Ramos (cell line): ENCODE measurements at regions not wholly inside any gene's neighbourhood (a gene's known extent, or its start where the extent isn't known, plus 50 kb on each side); places are given as distances from the start of the nearest gene placed in this dataset.

ENCODE experiments used
- in situ Hi-C: fragments of 300-500 bp; cut with MboI; formaldehyde crosslinking; loops from one replicate; pipeline ENCODE4 v1.14.3; 2022; ENCODE audit warnings: low sequenced_read_pairs; ENCODE audit not compliant: unreplicated experiment

DNA sequence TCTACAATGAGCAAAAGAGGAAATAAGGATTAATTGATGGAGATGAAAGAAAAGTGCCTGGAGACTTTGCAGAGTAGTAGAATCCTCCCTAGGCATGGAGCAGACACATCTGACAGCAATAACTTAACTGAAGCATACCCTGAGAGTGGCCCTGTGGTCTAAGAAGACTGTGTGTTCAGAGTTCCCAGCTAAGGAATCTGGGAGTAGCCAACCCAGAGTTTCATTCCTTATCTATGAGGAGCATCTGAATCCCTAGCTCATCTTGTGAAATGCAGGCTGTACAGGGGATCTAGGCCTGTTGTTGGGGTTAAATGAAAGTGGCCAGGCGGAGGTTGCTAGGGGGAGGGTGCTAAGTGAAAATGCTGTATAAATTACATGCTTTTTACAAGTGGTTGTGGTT is 233.1 kb upstream of the FBXL7 start:
- in situ Hi-C loops = no loop called here

DNA sequence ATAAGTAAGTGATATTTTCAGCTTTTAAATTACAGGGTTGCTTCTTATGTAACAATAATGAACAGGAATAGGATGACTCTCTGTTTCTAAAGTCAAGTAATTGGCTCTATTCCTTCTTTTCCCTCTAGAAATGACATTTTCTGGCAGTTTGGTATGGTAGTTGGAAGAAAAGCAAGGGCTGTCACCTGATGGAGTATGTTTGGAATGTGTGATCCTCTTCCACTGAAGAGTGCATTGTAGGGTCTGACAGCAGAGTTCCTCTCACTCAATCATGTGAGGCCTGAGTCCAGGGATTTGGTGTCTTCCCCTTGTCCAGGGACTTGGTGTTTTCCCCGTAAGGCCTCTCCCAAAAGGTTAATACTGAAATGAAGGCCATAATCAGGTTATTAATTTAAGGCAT is 233.8 kb upstream of the FBXL7 start:
- in situ Hi-C loops = no loop called here

DNA sequence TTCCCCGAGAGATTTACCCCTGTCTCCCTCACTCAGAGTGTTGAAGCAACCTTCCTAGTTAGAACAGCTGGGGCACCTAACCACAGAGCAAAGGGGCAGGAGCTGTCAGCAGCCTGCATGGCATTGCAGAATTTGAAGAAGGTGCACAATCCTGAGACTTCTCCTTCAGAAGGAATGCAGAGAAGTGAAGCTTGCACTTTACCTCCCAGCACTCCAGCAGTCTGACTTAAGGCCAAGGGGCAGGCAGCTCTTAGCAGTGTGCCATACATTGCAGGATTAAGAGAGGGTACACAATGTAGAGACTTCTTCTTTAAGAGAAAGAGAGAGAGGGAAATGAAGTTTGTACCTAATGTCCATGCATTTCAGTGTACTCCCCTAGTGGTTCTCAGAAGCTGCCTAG is 236.0 kb upstream of the FBXL7 start:
- in situ Hi-C loops = no loop called here

DNA sequence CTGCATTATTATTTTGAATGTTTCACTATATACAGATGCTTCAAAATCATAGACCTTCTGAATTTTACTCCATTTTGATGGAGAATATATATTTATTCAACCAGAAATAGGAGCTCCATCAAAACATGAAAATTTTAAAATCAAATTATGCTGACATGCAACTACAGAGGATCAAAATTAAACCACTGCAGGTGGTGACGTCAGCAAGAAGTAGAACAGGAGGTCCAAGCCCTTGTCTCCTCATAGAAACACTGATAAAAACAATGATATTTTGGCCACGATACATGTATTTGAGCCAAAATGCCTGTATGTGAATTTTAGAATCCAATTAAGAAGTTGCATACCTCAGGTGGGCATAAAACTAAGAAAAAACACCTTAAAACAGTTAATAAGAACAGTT is 236.6 kb upstream of the FBXL7 start:
- in situ Hi-C loops = no loop called here

DNA sequence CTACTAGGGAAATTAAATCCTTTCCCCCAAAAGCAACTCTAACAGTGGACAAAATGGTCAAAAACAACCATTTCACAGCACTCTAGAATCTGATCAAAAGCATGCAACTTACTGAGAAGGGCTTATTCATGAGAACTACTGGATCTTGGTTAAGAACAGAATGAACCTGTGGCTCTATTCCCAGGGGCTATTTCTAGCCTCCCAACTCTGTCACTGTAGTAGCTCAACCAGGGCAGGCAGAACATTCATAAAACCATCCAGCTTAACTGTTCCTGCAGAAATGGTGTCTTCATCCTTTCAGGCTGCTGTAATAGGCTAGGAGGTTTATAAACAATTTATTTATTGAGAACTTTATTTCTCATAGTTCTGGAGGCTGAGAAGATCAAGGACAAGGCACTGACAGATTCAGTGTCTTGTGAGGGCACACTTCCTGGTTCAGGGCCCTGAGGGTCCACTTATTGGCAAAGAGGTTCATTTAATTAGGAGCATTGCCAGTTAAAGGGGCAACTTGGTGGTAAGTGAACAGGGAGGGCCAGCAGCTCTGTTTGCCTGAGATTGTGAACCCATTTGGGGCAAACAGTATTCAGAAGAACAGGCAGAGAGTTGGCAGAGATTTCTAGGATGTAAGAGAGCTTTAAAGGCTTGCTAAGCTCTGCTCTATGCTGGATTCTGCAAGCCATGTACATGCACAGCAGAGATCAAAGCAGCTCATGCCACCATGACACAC is 238.5 kb upstream of the FBXL7 start:
- in situ Hi-C loops = no loop called here

DNA sequence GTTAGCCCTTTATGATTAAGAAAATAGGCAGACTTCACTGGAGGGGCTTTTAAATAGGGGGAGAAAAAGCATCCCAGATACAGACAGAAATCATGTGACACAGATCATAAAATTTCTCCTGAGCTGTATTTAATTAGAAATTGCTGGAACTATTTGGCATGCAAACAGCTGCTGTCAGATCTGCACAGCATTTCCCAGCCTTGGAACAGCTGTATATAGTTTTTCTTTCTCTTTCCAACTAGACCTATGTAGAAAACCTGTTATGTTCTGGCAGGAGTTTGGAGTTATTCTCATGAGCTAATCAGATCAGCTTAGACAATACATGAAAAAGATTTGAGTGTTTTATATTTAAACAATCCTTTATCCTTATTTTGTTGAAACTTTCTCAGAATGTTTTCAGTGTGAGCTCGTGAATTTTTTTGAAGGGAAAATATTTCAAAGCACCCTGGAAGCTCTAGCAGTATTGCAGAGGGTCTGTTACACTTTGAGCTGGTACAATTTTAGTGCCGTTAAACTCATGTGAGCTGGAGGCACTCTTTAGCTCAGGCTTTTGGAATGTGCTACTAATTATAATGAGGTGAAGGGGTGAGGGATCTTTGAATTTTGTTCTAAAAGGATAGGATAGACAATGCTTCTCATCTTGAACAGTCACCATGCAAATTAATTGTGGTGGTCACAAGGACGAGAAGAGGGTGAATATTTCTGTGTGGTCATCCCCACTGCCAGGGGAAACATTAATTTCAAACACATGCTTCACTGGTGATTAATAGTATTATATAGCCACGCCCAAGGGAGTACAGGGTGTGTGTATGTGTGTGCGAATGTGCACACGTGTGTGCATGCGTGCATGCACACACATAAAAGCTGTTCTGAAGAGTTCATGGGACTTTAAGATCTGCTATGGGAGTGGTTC is 239.4 kb upstream of the FBXL7 start:
- in situ Hi-C loops = no loop called here

DNA sequence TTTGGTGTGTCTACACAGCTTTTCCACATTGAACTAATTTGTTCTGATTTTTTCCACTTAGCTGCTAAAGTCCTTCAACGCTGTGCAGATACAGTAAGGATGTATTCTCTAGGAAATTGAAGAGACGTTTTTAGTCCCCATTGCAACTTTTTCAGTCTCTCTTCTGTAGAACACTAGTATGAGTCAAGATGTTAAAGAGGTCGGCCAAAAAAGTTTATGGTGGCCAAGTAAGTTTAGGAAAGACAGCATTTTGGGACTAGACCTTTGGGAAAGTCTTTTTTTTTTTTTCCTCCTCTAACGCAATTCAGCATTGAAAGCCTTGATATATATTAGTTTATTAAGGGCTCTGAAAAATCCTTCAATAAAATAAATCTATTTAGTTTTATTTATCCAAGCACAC is 243.5 kb upstream of the FBXL7 start:
- in situ Hi-C loops = no loop called here

DNA sequence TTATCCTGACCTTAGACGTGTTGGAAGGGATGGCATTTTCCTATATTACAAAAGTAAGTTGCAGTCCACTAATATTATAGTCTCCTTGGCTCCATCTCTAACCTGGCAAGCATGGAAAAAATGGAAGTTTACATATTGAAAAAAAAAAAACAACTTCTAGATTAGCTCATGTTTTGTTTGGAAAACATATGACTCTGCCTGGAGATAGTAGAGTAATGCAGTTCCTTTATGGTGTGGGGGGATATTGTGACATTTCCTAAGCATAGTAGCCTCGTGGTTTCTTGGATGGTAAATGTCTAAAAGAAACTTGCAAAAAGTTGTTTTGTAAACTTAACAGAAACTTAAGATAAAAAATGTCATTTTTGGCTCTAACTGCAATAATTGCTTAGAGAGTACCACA is 244.4 kb upstream of the FBXL7 start:
- in situ Hi-C loops = no loop called here

DNA sequence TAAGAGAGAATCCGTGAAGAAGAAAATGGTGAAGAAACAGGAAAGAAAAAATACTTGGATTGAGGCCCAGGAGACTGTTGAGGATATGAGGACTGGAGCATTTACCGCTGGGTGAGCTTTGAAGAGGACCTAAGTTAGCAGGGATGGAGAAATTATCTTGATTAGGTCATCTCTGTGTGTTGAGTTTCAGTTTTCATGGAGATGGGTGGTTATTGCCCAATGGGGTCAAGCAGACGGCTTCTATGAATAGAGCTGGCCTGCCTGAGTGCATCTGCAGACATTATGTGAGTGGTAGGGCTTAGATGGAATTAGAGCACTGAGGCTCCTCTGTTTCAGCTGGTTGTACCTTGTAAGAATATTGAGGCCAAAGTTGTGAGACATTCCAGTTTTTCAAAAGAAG is 245.4 kb upstream of the FBXL7 start:
- in situ Hi-C loops = no loop called here

DNA sequence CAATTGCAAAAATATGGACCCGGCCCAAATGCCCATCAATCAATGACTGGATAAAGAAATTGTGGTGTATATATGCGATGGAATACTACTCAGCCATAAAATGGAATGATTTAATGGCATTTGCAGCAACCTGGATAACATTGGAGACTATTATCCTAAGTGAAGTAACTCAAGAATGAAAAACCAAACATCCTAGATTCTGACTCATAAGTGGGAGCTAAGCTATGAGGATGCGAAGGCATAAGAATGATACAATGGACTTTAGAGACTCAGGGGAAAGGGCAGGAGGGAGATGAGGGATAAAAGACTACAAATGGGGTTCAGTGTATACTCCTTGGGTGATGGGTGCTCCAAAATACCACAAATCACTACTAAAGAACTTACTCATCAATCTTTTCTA is 247.6 kb upstream of the FBXL7 start:
- in situ Hi-C loops = no loop called here

DNA sequence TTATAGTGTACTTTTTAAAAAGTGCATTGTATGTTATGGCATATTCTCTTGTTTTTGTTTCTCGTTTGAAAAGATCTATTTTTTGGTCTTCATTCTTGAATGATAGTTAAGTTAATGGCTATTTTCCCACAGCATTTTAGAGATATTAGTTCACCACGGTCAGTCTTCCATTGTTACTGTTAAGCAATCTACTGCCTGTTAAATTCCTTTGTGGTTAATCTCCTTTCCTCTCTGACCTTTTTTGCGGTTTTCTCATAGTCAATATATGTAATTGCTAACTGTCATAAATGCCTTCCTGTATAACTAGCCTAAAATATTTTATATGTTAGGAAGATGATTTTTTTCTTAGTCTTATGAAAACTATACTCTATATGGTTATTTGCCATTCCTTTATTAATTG is 250.8 kb upstream of the FBXL7 start:
- in situ Hi-C loops = no loop called here

DNA sequence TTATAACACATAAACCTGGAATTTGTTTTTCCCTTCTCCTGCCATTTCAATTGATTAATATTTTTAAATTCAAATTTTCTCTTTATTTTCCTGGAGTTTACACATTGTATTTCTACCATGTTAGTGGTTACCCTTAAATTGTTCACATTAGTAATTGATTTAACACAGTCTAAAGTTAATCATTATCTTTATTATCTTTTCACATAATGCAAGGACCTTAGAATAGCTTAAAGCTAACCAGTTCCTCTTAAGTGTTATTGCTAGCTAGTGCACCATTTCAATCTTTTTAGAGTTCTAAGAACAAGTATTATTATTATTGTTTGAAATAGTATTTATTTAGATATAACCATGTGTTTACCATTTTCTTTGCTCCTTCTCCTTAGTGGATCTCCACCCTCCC is 251.2 kb upstream of the FBXL7 start:
- in situ Hi-C loops = no loop called here

DNA sequence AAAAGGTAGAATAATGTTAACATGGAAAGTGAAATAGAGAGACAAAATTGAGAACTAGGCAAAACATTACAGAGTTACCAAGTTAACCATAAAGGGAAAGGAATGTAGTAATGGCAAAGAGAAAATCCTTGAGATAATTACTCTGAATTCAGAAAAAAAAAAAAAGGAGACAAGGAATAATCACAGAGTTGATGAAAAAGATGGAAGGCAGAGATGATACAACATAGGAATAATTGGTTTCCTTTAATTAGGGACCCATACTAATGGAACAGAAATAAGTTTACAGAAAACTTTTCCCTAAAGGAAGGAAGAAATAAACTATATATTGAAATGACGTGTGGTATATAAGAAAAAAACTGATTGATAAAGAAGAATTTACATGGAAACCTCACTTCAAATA is 254.1 kb upstream of the FBXL7 start:
- in situ Hi-C loops = no loop called here

DNA sequence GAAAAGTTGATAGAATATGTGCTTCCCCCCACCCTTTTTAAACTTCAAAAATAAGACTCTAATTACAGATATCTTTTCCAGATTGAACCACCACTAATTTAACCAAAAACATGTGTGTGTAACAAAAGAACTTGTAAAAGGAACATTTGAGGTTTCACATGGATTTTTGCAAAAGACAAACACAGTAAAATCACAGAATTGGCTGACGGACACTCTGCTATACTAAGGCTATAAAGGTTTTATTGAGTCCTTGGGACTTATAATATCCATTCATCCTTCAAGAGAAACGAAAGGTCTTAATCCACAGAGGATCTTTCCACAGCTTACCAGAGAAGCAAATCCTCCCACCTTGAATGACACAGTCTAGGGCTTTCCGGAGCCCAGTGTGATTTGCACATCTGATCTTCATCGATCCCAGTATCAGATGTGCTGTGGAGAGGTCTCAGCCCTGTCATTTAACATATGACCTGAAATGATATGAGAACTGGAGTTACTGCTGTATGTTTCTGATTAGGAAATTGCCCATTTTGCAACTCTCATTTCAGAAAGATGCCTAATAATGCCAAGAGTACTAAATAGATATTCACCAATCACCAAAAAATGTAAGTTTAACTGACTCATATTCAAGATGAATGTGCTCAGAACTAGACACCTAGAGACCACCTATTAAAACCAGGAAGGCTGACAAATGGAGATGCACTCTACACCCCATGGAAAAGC is 256.5 kb upstream of the FBXL7 start:
- in situ Hi-C loops = no loop called here

DNA sequence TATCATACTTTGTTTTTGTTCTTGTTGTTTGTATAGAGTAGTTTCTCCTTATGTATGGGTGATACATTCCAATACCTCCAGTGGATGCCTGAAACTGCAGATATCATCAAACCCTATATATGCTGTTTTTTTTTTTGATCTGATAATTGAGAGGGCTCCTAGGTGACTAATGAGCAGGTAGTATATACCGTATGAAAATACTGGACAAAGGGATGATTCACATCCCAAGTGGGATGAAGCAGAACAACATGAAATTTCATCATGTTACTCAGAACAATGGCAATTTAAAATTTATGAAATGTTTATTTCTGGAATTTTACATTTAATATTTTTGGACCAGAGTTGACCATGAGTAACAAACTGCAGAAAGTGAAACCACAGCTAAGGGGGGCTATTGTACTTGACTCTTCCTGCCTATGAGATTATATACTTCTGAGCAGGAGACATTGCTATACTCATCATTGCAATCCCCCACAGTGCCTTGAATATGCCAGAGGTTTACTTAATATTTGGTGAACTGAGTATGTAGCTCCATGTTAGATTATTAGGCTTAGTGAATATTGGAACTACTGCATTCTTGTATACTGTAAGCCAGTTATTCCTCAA is 258.7 kb upstream of the FBXL7 start:
- in situ Hi-C loops = no loop called here

DNA sequence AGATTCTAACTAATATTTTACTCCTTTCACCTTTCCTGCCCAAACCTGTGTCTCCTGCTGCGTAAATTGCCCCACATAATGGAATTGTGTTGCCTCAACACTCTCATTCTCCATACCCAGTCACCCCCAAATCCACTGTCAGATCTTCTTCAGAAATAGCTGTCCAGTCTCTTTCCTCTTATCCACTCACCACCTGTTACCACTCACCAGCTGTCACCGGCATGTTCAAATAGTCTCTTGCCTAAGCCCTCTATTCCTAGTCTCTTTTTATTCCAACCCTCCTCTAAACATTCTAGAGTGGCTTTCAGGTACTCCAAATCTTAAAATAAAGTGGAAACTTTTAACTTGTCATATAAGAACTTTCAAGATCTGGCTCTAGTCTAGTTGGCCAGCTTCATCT is 262.0 kb upstream of the FBXL7 start:
- in situ Hi-C loops = no loop called here

DNA sequence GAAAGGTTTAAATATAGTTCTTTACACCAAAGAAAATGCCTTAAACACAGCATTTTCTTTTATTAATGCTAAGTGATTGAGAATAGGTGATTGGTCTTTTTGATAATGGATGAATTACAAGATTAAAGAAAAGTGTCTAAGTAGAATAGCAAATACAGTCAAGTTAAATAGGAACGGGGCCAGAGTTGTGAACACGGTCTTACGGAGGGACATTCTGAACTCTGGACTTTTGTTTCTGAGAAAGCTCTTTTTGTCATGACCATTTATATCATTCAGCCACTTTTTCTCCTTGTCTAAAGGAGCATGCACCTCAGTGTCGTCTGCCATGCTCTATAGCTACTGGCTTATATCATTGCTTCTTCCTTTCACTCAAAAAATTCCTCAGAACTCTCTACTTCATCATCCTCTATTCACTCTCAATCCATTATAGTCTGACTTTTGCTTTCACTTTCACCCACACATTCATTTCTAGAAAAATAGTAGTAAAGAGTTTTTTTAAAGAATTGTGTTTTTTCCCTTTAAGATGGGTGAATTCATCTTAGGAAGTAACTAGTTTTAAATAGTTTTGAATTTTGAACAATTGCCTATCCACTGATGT is 263.0 kb upstream of the FBXL7 start:
- in situ Hi-C loops = no loop called here

DNA sequence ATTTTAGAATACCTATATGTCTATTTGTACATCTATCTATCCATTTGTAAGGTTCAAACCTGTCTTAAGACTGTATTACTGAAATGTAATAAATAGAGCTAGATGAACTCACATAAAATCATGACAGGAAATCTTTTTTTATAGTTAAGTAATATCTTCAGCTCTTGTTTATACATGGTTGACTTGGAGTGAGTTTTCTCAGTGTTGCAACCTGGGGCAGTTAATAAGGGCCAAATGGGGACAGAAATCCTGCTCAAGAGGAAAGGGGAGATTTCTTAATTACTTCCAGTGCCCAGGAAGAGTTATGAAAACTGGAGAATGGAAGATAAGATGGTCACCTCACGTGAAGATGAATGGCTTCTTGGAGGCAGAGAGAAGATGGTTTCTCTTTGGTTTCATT is 265.1 kb upstream of the FBXL7 start:
- in situ Hi-C loops = no loop called here

DNA sequence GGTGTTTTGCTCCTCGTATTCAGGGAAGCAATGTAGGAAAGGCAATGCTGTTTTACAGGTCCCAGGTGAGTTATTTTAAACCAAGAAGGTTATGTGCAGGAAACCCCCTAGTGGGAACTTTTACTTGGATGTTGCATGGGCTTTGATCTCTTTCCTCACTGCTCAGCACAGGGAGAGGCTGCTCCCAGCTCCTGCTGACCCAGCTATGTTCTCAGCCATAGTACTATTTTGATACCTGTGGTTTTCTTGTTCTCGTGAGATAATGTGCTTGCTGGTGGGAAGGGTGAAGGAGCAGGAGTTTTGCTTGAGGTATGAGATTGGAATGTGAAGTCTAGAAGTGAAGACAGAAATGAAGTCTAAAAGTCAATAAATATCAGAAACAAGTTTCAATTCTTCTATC is 265.6 kb upstream of the FBXL7 start:
- in situ Hi-C loops = no loop called here

DNA sequence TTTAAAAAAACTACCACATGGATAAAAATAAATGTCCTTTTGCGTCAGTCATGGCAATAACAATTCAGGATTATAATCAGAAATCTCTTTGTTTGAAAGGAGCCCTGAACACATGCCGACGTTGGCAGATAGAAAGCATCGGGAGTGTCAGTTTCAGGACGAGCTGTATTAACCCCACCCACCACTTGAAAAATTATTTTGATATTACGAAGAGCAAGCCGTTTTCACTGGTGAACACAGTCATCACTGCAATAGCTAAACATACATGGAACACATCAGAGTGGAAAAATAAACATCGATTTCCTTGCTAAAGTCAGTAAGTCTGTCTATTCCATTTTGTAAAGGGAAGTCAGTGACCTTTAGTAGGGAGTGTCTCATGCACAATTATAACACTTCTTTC is 266.4 kb upstream of the FBXL7 start:
- in situ Hi-C loops = no loop called here
